Astrocyte of the hippocampus (primary cell): ENCODE measurements at regions not wholly inside any gene's neighbourhood (a gene's known extent, or its start where the extent isn't known, plus 50 kb on each side); places are given as distances from the start of the nearest gene placed in this dataset.
A peak's percentile ranks its signal among the peaks of the same experiment; 100 is the strongest.
"Not testable (repeated sequence)": the region's sequence is repeated elsewhere in the genome, so short reads cannot be mapped to it uniquely, and the experiment has no call there.

Source experiments
- DNase-seq: peaks from one replicate; pipeline ENCODE4 v3.0.0; 2011; ENCODE audit warnings: low read depth, low spot score

DNA sequence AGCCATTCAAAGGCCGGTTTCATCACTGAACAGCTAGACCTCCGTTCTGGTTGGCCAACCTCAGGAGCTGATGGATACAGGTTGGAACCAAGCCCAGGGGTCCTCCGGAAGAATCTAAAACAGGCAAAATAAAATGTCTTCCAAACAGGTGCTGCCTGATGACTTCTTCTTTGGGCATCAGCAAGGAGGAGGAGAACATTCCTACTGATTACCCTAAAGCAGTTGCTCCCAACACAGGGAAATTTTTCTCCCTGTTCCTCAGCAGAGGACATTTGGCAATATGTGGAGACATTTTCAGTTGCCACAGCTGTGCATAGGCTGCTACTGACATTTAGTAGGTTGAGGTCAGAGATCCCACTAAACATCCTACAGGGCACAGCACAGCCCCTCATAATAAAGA, 319.3 kb upstream of the PPARGC1A start:
- no peak for DNase-seq

DNA sequence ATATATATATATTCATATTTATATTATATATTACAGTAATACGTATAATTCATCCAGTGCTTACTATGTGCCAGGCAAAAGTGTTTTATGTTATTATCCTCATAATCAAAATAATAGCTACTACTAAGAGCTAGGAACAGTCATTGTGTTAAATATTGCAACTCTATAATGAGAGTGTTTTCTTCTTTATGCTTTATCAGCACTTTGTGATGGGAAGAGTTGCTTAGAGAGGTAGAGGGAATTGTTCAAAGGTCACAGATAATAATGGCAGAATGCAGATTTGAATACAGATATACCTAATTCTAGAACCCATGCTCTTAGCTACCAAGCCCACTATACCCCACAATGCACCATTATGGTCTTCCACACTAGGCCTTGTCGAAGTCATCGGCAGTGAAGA, 318.8 kb upstream of the PPARGC1A start:
- no peak for DNase-seq

DNA sequence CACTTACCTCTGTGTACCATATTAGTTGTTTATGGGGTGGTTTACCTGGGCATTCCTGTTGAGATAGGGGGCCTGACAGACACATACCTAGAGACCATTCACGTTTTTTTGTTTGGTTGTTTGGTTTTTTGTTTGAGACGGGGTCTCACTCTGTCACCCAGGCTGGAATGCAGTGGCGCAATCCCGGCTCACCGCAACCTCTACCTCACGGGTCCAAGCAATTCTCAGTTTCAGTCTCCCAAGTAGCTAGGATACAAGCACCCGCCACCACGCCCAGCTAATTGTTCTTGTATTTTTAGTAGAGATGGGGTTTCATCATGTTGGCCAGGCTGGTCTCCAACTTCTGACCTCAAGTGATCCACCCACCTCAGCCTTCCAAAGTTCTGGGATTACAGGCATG, 314.9 kb upstream of the PPARGC1A start:
- DNase-seq, result not testable (repeated sequence)

DNA sequence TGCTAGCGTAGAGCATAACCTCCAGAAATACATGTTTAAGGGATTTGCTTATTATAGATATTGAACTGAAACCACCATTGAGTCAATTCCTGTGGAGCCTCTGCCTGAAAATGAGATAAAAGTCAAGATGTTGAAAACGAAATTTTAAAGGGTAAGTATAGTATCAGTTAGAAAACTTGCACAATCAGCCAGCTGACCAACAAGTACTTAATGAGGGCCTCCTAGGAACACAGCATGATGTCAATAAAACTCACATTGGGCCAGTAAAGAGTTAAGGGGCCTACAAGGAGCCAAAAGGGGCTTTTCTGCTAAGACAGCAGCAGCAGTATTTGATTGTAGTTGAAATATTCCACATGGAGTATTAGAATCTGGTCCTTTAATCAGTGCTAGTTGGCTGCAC, 314.1 kb upstream of the PPARGC1A start:
- no peak for DNase-seq

DNA sequence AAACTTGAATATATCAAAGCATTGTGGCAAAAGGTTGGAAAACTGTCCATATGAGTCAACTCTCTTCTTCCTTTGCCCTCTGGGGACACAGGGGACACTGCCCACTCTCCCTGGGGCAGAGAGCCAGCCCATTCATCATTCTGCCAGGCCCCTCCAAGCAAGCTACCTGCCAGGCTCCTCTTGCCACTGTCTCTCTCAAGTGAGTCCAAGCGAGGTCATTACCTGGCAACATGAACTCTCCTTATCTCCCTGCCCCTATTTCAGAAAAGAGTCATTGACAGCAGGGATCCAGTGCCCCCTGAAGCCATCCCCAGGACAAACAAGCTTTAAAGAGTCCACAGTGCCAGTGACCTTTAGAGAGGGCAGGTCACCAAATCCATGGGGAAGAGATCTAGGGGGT, 312.7 kb upstream of the PPARGC1A start:
- no peak for DNase-seq

DNA sequence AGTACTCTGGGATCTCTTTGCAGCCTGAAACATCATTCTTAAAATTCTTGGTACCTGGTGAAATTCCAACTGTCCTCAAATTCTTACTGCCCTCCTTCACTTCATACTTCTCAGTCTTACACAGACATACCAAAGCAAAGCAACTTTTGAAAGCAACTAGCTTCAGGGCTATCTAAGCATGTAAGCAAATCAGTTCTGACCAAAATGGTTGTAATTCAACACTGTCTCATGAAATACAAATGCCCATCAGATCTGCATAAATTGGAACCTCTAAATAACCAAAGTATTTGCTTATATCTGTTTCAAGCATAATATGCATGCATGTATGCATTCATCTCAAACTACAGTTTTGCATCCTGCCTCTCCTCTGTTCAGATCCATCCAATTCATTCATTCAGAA, 308.1 kb upstream of the PPARGC1A start:
- DNase-seq, result peak; percentile 44

DNA sequence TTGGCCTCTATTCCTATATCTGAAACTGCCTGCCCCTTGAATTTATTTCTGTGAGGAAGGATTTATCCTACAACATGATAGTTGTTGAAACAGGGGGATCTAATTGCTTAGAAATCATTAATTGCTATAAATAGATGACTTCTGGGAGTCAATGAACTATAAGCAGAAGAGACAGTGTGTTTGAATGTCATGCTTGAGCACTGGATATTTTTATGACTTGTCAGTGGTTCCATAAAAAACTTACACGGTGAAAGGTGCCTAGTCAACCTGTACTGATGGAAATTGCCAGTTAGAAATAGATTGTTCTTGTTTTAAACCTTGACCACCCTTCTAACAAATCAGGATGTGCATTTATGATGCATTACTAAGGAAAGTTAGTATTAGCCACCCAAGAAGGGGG, 306.9 kb upstream of the PPARGC1A start:
- no peak for DNase-seq

DNA sequence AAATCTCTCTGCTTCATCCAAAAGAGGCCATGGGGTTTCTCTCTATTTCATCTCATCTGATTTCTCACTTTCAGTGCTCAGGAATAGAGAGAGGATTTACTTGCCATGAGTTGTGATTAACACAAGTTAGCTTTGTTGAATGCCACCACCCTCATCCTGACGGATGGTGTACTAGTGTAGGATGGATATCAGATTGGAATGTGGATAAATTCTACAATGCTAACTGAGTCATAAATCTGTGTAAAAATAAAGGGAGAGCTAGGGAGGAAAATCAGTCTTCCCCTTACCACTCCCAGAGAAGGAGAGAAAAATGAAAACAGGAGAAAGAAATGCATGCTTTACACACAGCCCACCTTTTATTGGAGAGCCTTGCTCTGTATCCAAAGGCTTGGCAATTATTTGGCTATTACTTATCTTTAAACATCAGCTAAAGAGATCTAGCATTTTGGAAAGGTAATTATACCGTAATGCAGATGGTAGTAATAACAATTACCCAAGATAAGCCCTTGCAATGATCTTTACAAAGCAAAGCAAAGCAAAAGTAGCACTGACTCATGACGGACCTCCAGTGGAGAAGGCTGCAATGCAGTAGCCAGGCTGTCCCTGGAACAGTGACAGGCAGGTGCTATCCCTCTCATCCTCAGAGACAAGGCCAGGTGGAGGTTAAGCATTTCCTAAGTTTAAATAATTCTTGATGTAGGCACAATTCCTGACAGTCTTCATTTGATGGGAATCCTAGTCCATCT, 306.3 kb upstream of the PPARGC1A start:
- peak; percentile 19 for DNase-seq

DNA sequence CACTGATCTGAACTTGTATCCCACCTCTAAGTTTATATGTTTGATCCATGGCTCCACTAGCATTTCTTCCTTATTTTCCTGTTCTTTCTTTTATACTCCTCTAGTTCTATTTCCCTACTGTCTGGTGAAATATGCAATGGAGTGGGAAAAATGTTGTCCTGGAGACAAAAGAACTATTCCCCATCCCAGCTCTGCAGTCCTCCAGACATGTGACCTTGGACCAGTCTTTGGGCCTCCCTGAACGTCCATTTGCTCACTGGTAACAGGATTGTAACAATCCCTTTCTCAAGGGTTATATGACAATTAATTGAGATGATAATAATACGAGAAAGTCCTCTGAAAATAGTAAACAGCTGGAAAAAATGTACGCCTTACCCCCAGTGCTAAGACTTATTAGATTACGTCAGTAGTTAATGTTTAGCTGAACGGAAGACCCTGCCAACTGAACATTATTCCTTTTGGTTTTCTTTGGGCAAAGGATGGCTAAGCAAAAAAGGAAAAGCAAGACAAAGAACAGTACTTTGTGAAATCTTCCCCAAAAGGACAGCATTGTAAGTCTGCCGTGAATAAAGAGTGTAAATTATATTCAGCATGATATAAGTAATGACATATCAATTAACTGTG, 302.3 kb upstream of the PPARGC1A start:
- no peak for DNase-seq

DNA sequence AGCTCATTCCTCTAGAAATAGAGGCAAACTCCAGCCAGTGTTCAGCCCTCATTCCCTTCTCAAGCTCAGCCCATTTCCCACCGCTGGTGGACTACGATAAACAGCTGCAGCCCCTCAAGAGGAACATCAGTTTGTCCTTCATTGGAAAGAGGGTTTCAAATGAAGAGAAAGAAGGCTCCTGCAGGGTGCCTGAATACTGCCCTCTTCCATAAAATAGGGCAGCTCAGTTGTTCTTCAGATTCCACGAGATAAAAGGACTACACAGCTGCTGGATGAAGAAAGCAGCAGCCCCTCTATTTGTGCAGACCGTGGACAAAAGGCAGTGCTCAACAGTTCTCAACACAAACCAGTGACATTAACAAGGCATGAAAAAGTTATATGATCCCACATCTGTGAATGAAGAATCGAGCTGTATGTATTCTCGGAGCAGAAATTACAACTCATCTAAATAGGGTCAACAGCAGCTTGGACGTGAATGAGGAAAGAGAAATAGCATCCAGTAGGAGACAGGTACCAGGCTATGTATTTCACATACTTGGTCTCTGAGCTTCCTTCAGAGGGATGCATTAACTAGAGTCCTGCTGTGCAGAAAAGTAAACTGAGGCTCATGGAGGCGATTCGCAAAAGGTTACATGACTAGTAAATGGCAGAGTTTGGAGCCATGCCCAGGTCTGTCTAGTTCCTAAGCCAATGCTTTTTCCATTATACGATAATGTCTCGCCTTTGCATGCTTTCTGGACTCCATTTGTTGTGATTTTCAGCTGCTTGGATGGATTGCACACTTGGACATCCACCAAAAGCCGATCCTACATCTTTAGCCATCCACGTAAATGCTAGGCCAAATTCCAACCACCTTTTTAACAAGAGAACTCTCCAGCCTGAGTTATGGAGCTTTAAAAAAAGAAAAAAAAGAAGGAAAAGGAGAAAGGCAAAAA, 301.2 kb upstream of the PPARGC1A start:
- peak; percentile 7 for DNase-seq

DNA sequence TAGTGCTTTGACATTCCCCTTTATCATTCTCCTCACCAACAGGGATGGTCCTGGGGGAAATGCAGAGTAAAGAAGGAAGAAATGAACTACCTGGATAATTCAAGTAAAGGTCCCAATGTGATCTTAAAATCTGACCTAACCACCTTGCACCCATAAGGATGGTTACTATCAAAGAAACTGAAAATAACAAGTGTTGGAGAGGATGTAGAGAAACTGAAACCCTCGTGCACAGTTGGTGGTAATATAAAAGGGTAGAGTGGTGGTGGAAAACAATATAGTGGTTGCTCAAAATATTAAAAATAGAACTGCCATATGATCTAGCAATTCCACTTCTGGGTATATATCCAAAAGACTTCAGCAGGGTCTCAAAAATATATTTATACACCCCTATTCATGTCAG, 298.6 kb upstream of the PPARGC1A start:
- DNase-seq, result no peak

DNA sequence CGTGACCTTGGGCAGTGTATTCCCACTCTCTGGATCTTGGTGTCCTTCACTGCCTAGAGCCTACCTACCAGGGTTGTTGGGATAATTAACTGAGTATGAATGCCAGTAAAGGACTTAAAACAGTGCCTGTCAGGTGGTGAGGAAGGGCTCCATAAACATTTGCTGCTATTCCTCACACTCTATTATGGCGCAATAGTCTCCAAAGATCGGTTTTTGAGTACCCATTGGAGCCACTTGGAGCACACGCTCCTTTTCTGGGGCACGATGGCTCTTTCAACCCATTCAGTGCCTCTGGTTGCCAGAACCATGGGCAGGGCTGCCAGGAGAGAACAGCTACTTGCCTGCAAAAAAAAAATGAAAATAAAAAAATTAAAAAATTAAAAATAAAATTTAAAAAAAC, 296.6 kb upstream of the PPARGC1A start:
- DNase-seq, result no peak

DNA sequence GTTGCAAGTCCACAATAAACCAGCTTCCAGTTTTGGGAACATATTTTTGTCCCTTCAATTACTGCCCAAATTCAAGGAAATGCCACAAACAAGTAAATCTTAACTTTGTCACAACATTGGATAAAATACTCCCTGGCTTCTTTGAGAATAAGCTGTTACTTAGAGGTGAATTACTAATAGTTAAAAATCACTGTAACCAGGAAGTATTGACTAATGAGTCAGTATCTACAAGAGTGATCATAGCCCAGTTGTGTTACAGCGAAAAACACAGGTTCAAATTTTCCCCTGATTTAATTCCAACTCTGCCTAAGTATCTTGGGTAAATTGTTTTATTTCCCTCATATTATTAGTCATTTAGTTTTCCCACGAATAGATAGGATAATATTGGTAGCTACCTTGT, 291.2 kb upstream of the PPARGC1A start:
- no peak for DNase-seq

DNA sequence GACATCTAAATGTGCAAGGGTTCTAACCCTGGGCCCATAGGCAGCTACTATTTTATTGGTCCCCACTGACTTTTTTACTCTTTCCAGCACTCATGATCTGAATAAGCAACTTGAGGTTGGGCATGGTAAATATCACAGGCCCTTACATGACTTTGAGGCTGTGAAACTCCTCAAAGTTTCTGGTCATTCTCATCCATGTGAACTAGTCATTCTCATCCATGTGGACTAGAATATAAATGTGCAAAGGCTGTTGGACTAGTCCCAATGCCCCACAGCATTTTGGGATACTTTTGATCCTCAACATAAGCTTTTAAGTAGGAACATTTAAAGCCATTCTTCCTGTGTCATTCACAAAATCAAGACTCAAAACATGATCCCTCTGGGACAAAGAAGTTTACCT, 290.7 kb upstream of the PPARGC1A start:
- no peak for DNase-seq

DNA sequence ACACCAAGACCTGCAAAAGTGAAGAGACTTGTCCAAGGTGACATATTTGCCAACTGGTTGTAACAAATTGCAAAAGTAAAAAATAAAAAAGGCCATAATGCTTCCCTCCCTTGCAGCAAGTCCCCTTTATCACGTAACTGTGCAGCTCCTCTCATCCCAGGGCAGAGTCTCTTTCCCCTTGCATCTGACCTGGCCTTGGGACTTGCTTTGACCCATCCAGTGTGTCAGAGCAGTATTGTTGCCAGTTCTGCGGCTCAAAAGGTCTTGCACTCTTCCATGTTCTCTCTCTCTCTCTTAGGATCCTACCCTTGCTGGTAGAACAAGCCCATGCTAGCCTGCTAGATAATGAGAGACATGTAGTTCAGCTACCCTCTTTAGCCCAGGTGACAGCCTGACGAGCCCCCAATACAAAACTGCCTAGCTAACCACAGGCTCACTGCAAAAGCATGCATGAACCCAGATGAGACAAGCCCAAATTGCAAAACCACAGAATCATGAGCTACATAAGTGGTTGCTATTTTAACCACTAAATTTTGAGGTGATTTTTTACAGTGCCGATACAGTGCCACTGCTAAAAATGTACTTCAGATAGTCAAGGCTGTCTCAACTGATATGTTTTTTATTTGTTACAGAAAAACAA, 289.5 kb upstream of the PPARGC1A start:
- no peak for DNase-seq

DNA sequence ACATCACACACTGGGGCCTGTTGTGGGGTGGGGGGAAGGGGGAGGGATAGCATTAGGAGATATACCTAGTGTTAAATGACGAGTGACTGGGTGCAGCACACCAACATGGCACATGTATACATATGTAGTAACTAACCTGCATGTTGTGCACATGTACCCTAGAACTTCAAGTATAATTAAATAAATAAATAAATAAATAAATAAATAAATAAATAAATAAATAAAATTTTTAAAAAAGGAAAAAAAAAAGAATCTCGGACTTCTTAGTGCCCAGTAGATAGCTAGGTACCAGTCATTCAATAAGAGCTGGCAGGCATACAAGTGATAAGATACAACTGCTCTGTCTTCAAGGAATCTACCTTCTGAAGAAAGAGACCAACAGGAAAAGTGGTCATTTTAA, 287.6 kb upstream of the PPARGC1A start:
- not testable (repeated sequence) for DNase-seq

DNA sequence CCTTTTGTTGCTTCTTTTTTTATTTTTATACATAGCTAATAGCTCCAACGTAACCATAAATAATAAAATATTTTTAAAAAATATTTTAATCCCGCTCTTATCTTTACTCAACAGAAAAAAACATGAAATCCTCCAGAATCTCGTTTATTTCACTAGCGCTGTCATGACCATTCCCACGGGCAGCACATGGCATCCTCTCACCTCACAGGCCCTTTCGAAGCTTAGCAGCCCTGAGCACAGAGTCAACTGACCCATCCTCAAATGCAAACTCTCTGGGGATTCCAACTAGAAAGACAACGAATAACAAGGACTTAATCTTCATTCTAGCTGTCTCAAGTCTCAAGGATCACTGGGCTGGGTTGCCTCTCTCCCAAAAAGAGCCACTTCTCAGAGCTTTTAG, 285.9 kb upstream of the PPARGC1A start:
- no peak for DNase-seq

DNA sequence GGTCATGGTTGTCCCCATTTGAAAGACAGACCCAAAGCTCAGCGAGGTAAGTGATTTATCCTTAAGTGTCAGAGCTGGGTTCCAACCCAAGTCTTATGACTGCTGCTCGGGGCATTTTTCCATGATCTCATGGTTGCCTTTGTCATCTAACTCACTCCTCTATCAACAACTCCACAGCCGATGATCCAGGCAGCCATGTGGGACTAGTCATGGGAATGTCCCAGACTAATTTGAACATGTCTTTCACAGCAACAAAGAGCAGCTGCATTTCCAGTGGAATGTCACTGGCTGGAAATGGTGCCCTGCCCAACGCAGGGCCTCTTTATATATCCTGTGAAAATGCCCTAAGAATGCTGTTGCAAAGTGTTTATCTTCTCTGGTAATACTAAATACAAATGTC, 284.8 kb upstream of the PPARGC1A start:
- DNase-seq, result peak; percentile 61

DNA sequence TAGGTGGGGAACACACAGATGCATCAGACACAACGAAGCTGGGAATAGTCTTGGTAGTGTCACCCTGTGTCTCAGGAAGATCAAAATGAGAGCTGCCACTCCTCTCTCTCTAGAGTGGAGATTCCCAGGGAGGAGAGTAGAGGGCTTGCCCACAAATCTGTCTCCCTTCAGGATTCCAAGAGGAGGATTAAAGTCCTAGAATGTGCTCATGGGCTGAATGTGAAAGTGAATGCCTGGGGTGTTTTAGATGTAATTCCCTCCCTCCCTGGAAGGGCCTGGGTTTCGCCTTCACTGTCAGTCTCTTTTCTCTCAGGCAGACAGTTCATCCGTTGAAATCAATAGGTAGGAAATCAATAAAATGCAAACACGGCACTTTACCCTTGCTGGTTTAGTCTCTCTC, 282.6 kb upstream of the PPARGC1A start:
- no peak for DNase-seq

DNA sequence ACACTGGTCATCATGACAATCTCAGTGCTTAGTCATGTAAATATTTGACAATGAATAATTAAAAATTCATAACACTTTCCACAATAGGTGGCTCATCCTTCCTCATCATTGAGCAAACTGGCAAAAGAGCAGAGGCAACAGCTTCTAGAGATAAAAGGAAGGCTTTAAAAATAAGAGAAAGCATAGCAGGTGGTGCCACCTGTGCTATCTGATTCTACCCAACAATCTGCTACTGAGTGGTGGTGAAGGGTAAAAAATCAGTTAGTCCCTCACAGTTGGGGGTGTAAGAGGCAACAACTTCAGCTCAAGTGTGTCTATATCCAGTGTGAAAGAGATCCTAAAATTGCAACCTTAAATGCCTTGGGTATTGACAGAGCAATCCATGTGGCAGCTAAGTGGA, 280.1 kb upstream of the PPARGC1A start:
- DNase-seq, result no peak

DNA sequence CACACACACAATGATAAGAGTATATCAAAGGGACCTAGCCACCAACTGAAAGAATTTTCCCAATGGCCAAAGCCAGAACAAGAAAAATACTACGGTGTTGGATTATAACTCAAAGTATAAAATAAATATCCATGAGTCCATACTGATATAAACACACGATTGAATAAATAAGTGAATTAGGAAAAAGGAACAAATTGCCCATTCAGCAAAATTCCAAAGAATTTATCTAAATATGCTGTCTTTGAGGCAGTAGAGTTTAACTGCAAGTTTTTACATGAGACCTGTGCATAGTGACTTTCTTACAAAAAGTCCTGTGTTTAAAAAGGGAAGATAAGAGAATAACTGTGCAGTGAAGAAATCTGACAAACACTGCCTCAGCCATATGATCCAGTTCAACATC, 278.8 kb upstream of the PPARGC1A start:
- no peak for DNase-seq

DNA sequence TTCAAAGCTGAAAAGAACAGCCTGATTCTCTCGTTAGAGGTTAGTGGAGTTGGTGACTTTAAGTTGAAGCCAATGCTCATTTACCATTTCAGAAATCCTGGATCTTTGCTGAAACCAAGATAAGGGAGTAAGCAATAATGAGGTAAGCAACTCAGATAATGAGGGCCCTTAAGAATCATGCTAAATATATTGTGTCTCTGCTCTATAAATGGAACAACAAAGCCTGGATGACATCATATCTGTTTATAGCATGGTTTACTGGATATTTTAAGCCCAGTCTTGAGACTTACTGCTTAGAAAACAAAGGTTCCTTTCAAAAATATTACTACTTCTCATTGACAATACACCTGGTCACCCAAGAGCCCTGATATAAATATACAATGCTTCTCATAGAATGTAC, 276.7 kb upstream of the PPARGC1A start:
- no peak for DNase-seq
